IMR-90 (cell line): ENCODE measurements at regions not wholly inside any gene's neighbourhood (a gene's known extent, or its start where the extent isn't known, plus 50 kb on each side); places are given as distances from the start of the nearest gene placed in this dataset.

Experiments used
- ATAC-seq: fragments of 200-7000 bp; cut with Tn5 transposase; 2 replicates; pipeline ENCODE4 v1.9.1; 2020; ENCODE audit warnings: low read depth, mild to moderate bottlenecking, moderate library complexity
- BruUV-seq: library from RNA; stranded (reverse); fragments of 400-500 nt; replicated peaks from 2 replicates; lab custom pipeline; 2021; lab: Mats Ljungman, UMichigan
- CTCF ChIA-PET: fragments of 300-600 bp; formaldehyde crosslinking; extraction: SDS; loops from one replicate; lab custom pipeline; 2021; ENCODE audit warnings: antibody characterized with exemption; lab: Yijun Ruan, JAX
- POLR2A ChIA-PET: fragments of 300-600 bp; sonication (Branson Sonifier 250); formaldehyde crosslinking; loops from one replicate; lab custom pipeline; 2022; ENCODE audit warnings: antibody characterized with exemption; ENCODE audit not compliant: unreplicated experiment; lab: Charles Lee
- DNase-seq: peaks from one replicate; pipeline ENCODE4 v3.0.0; 2013
- H2AFZ ChIP-seq: replicated peaks from 2 replicates; pipeline ENCODE3; 2013; ENCODE audit warnings: low read length, mild to moderate bottlenecking; ENCODE audit not compliant: poor library complexity
- H2AK5ac ChIP-seq: 2 replicates; pipeline ENCODE4 v1.6.1; 2013; ENCODE audit warnings: low read depth, low read length, inconsistent platforms
- H2AK9ac ChIP-seq: replicated peaks from 2 replicates; pipeline ENCODE3; 2013; ENCODE audit warnings: mild to moderate bottlenecking, low read depth, low read length, moderate library complexity; ENCODE audit not compliant: poor library complexity
- H2BK120ac ChIP-seq: 2 replicates; pipeline ENCODE4 v1.6.1; 2013; ENCODE audit warnings: low read depth, low read length, inconsistent platforms
- H2BK15ac ChIP-seq: 3 replicates; pipeline ENCODE4 v1.6.1; 2013; ENCODE audit warnings: low read depth, low read length, inconsistent platforms
- H2BK20ac ChIP-seq: 2 replicates; pipeline ENCODE4 v1.6.1; 2013; ENCODE audit warnings: low read depth, mild to moderate bottlenecking, inconsistent platforms, low read length, moderate library complexity
- H2BK5ac ChIP-seq: 2 replicates; pipeline ENCODE4 v1.6.1; 2013; ENCODE audit warnings: mild to moderate bottlenecking, low read depth, low read length, inconsistent platforms; ENCODE audit not compliant: poor library complexity, severe bottlenecking
- H3K14ac ChIP-seq: replicated peaks from 2 replicates; pipeline ENCODE4 v1.6.1; 2013; ENCODE audit warnings: low read depth, low read length, inconsistent platforms
- H3K18ac ChIP-seq: 2 replicates; pipeline ENCODE4 v1.6.1; 2013; ENCODE audit warnings: low read depth, low read length, control low read depth
- H3K23ac ChIP-seq: 2 replicates; pipeline ENCODE4 v1.6.1; 2013; ENCODE audit warnings: low read depth, low read length, inconsistent platforms
- H3K27ac ChIP-seq: 2 replicates; pipeline ENCODE4 v1.5.1; 2013; ENCODE audit warnings: mild to moderate bottlenecking, control low read depth, low read length; ENCODE audit not compliant: insufficient read depth
- H3K27me3 ChIP-seq: 2 replicates; pipeline ENCODE4 v1.6.1; 2013; ENCODE audit warnings: low read length; ENCODE audit not compliant: control insufficient read depth, insufficient read depth
- H3K36me3 ChIP-seq: 2 replicates; pipeline ENCODE4 v1.6.1; 2013; ENCODE audit warnings: low read length, mixed read lengths; ENCODE audit not compliant: control insufficient read depth, insufficient read depth
- H3K4ac ChIP-seq: 2 replicates; pipeline ENCODE4 v1.6.1; 2013; ENCODE audit warnings: low read depth, low read length, inconsistent platforms
- H3K4me1 ChIP-seq: 2 replicates; pipeline ENCODE4 v1.6.1; 2013; ENCODE audit warnings: low read length, mixed read lengths; ENCODE audit not compliant: control insufficient read depth, insufficient read depth
- H3K4me2 ChIP-seq: 2 replicates; pipeline ENCODE4 v1.6.1; 2013; ENCODE audit warnings: low read depth, mild to moderate bottlenecking, control low read depth, low read length, moderate library complexity
- H3K4me3 ChIP-seq: 2 replicates; pipeline ENCODE4 v1.5.1; 2013; ENCODE audit warnings: low read depth, mild to moderate bottlenecking, control low read depth, low read length, moderate library complexity; ENCODE audit not compliant: insufficient read depth
- H3K56ac ChIP-seq: 2 replicates; pipeline ENCODE4 v1.6.1; 2013; ENCODE audit warnings: low read length, inconsistent platforms; ENCODE audit not compliant: insufficient read depth; ENCODE audit errors: extremely low read depth
- H3K79me1 ChIP-seq, 2 experiments: 2 replicates each; pipeline ENCODE4 v1.6.1; 2013; ENCODE audit warnings: low read length in 2 of 2, inconsistent platforms in 1 of 2, low read depth in 1 of 2
- H3K9ac ChIP-seq: 2 replicates; pipeline ENCODE4 v1.6.1; 2013; ENCODE audit warnings: low read depth, low read length, control low read depth
- H3K9me1 ChIP-seq: 2 replicates; pipeline ENCODE4 v1.6.1; 2013; ENCODE audit warnings: low read length, inconsistent platforms; ENCODE audit not compliant: insufficient read depth
- H3K9me3 ChIP-seq: 2 replicates; pipeline ENCODE4 v1.6.1; 2013; ENCODE audit warnings: low read length; ENCODE audit not compliant: control insufficient read depth, insufficient read depth
- H4K20me1 ChIP-seq: 2 replicates; pipeline ENCODE4 v1.6.1; 2013; ENCODE audit warnings: low read length, inconsistent platforms; ENCODE audit not compliant: insufficient read depth
- H4K5ac ChIP-seq: 2 replicates; pipeline ENCODE4 v1.6.1; 2013; ENCODE audit warnings: mild to moderate bottlenecking, low read depth, low read length, control low read depth
- H4K8ac ChIP-seq, 2 experiments: 2 replicates each; pipeline ENCODE4 v1.6.1; 2013; ENCODE audit warnings: low read depth in 2 of 2, low read length in 2 of 2, control low read depth in 1 of 2, inconsistent platforms in 1 of 2
- H4K91ac ChIP-seq: 2 replicates; pipeline ENCODE4 v1.6.1; 2013; ENCODE audit warnings: low read depth, low read length, inconsistent platforms; ENCODE audit not compliant: insufficient read depth
- BHLHE40 ChIP-seq: fragments of 150-350 bp; IDR thresholded peaks from 2 replicates; pipeline ENCODE4 v1.6.1; 2016; ENCODE audit warnings: mild to moderate bottlenecking, low read depth, low read length
- CEBPB ChIP-seq: IDR thresholded peaks from 2 replicates; pipeline ENCODE4 v1.6.1; 2012; ENCODE audit warnings: low read depth, low read length, improper control_type of control experiment
- CHD1 ChIP-seq: IDR thresholded peaks from 2 replicates; pipeline ENCODE4 v1.6.1; 2012; ENCODE audit warnings: low read depth, low read length, improper control_type of control experiment
- CTCF ChIP-seq: conservative IDR thresholded peaks from 2 replicates; pipeline ENCODE4 v1.5.1; 2012; ENCODE audit warnings: mild to moderate bottlenecking, low read depth, low read length, improper control_type of control experiment
- ELK1 ChIP-seq: fragments of 150-350 bp; IDR thresholded peaks from 2 replicates; pipeline ENCODE4 v1.6.1; 2016; ENCODE audit warnings: low read depth, mild to moderate bottlenecking, low read length, moderate library complexity, borderline replicate concordance
- FOS ChIP-seq: fragments of 150-350 bp; IDR thresholded peaks from 2 replicates; pipeline ENCODE4 v1.6.1; 2016; ENCODE audit warnings: low read depth, low read length
- MAFK ChIP-seq: IDR thresholded peaks from 2 replicates; pipeline ENCODE4 v1.6.1; 2012; ENCODE audit warnings: low read depth, low read length, improper control_type of control experiment
- MAZ ChIP-seq: IDR thresholded peaks from 2 replicates; pipeline ENCODE4 v1.6.1; 2012; ENCODE audit warnings: low read depth, mild to moderate bottlenecking, low read length, improper control_type of control experiment, moderate library complexity, borderline replicate concordance
- MXI1 ChIP-seq: IDR thresholded peaks from 2 replicates; pipeline ENCODE4 v1.6.1; 2012; ENCODE audit warnings: low read depth, mild to moderate bottlenecking, low read length, moderate library complexity, borderline replicate concordance
- NFE2L2 ChIP-seq: fragments of 150-350 bp; IDR thresholded peaks from 2 replicates; pipeline ENCODE4 v1.6.1; 2016; ENCODE audit warnings: low read depth, mild to moderate bottlenecking, low read length
- POLR2A ChIP-seq: IDR thresholded peaks from 2 replicates; pipeline ENCODE4 v1.6.1; 2012; ENCODE audit warnings: mild to moderate bottlenecking, low read depth, low read length
- RAD21 ChIP-seq: IDR thresholded peaks from 2 replicates; pipeline ENCODE4 v1.6.1; 2012; ENCODE audit warnings: low read length, improper control_type of control experiment
- RCOR1 ChIP-seq: IDR thresholded peaks from 2 replicates; pipeline ENCODE4 v1.6.1; 2012; ENCODE audit warnings: mild to moderate bottlenecking, low read length, improper control_type of control experiment; ENCODE audit not compliant: insufficient replicate concordance
- RFX5 ChIP-seq: IDR thresholded peaks from 2 replicates; pipeline ENCODE4 v1.8.0; 2012; ENCODE audit warnings: low read depth, mild to moderate bottlenecking, low read length, moderate library complexity
- SMC3 ChIP-seq: fragments of 150-350 bp; IDR thresholded peaks from 2 replicates; pipeline ENCODE4 v1.6.1; 2016; ENCODE audit warnings: low read depth, mild to moderate bottlenecking, antibody characterized with exemption, low read length, moderate library complexity
- USF2 ChIP-seq: fragments of 150-350 bp; IDR thresholded peaks from 2 replicates; pipeline ENCODE4 v1.6.1; 2017; ENCODE audit warnings: mild to moderate bottlenecking, antibody characterized with exemption, low read length, low read depth
- WGBS, 2 experiments: methylation state at CpG; one replicate each; pipeline versions ENCODE4 v1.1.5 to v1.1.7; 2013; ENCODE audit warnings: missing lambda C conversion rate in 2 of 2; ENCODE audit not compliant: insufficient read length in 1 of 2; ENCODE audit errors: extremely low coverage in 2 of 2; 5-methylcytosine and 5-hydroxymethylcytosine counted together
- dilution Hi-C: fragments of 300-500 bp; cut with HindIII; formaldehyde crosslinking; loops from one replicate; pipeline ENCODE4 v1.14.3; 2018; ENCODE audit warnings: low sequenced_read_pairs; ENCODE audit not compliant: unreplicated experiment
- in situ Hi-C: fragments of 300-500 bp; cut with MboI; formaldehyde crosslinking; loops from 3 replicates; pipeline ENCODE4 v1.14.3; 2019; ENCODE audit warnings: low sequenced_read_pairs, inconsistent platforms, mixed read lengths
- intact Hi-C: fragments of 100-400 bp; cut with micrococcal nuclease; formaldehyde crosslinking; loops from 2 replicates; pipeline ENCODE4 v1.10.0; 2022

DNA sequence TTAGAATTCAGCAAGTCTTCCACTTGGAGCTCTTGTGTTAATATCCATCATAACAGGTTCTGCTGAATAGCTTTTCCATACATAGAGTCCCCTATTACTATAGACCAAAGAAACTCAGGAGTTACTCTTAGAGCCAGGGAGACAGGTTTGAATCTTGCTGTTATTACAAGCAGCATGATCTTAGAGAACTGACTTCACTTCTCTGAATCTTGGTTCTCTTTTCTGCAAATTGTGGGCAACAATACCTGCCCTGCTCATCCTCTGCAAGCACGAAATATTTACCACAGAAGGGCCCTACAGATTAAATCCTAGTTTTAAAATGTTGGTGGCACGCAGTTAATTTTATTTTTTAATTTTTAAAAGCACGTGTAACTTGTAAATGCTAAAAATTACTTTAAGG is 111.7 kb downstream of the TLR4 start:
- H4K20me1 ChIP-seq, result no peaks in the 10 kb centered on the region
- no peak for DNase-seq
- H2AK9ac ChIP-seq, result no peak overlapping the region
- no peak for TF ChIP-seq FOS
- no peak for TF ChIP-seq MAFK
- TF ChIP-seq CEBPB, result no peak
- no peak for TF ChIP-seq USF2
- no peak for TF ChIP-seq ELK1
- TF ChIP-seq RFX5, result no peak
- TF ChIP-seq RAD21, result no peak
- TF ChIP-seq RCOR1, result no peak
- no peak for TF ChIP-seq CTCF
- no peak for TF ChIP-seq MAZ
- TF ChIP-seq BHLHE40, result no peak
- TF ChIP-seq NFE2L2, result no peak
- TF ChIP-seq MXI1, result no peak
- no peak for TF ChIP-seq SMC3
- no peak for TF ChIP-seq POLR2A
- no peak for TF ChIP-seq CHD1
- H3K4me1 ChIP-seq, result no peaks in the 10 kb centered on the region
- H3K4ac ChIP-seq, result no peak overlapping the region
- no CpG with 5 or more reads among the region's 3 CpGs for WGBS, 2 experiments
- BruUV-seq, result no TSS peak
- no peaks in the 10 kb centered on the region for H3K36me3 ChIP-seq
- H2BK20ac ChIP-seq, result no peak overlapping the region
- ChIA-PET POLR2A (no interaction called here), CTCF (no interaction called here)
- no peak overlapping the region for H4K91ac ChIP-seq
- intact Hi-C loops, result no loop called here
- H2BK120ac ChIP-seq, result no peak overlapping the region
- ATAC-seq, result no peak
- no peak overlapping the region for H3K4me3 ChIP-seq
- H3K27me3 ChIP-seq, result no peaks in the 10 kb centered on the region
- no peak overlapping the region for H4K5ac ChIP-seq
- no peaks in the 10 kb centered on the region for H3K79me1 ChIP-seq
- no peak overlapping the region for H3K18ac ChIP-seq
- no peak overlapping the region for H2AFZ ChIP-seq
- no peak overlapping the region for H3K27ac ChIP-seq
- no peak overlapping the region for H2AK5ac ChIP-seq
- no peak overlapping the region for H3K14ac ChIP-seq
- no peak overlapping the region for H2BK15ac ChIP-seq
- dilution Hi-C loops, result no loop called here
- no peak overlapping the region for H3K56ac ChIP-seq
- in situ Hi-C loops, result no loop called here
- no peak overlapping the region for H3K23ac ChIP-seq
- H3K9me3 ChIP-seq, result peaks cover 6% of the 10 kb centered on the region; the same call in 1 of the 2 replicates
- no peak overlapping the region for H4K8ac ChIP-seq
- no peaks in the 10 kb centered on the region for H3K9me1 ChIP-seq
- no peak overlapping the region for H3K4me2 ChIP-seq
- no peak overlapping the region for H2BK5ac ChIP-seq
- no peak overlapping the region for H3K9ac ChIP-seq
